Mesendoderm (in vitro differentiated cells): ENCODE measurements at regions not wholly inside any gene's neighbourhood (a gene's known extent, or its start where the extent isn't known, plus 50 kb on each side); places are given as distances from the start of the nearest gene placed in this dataset.

Experiments
- DNase-seq: peaks from one replicate; pipeline ENCODE4 v3.0.0; 2013
- H2AK5ac ChIP-seq: 2 replicates; pipeline ENCODE4 v1.6.1; 2013; ENCODE audit warnings: low read length, inconsistent platforms
- H2BK120ac ChIP-seq: 2 replicates; pipeline ENCODE4 v1.6.1; 2013; ENCODE audit warnings: low read depth, mild to moderate bottlenecking, low read length, moderate library complexity, mixed read lengths
- H2BK15ac ChIP-seq: replicated peaks from 2 replicates; pipeline ENCODE4 v1.6.1; 2013; ENCODE audit warnings: low read depth, mild to moderate bottlenecking, moderate library complexity
- H2BK5ac ChIP-seq: 2 replicates; pipeline ENCODE4 v1.6.1; 2013; ENCODE audit warnings: low read length, inconsistent platforms
- H3K18ac ChIP-seq: 2 replicates; pipeline ENCODE4 v1.6.1; 2013; ENCODE audit warnings: mild to moderate bottlenecking, low read length, mixed read lengths
- H3K23ac ChIP-seq: one replicate; pipeline ENCODE4 v1.6.1; 2013; ENCODE audit warnings: low read length
- H3K27ac ChIP-seq: 2 replicates; pipeline ENCODE4 v1.5.1; 2013; ENCODE audit warnings: low read depth, mild to moderate bottlenecking, inconsistent platforms, low read length, moderate library complexity
- H3K27me3 ChIP-seq: 2 replicates; pipeline ENCODE4 v1.6.1; 2013; ENCODE audit warnings: low read length, control low read depth, mild to moderate bottlenecking, inconsistent platforms; ENCODE audit not compliant: insufficient read depth, poor library complexity
- H3K36me3 ChIP-seq: 2 replicates; pipeline ENCODE4 v1.6.1; 2013; ENCODE audit warnings: low read length, inconsistent platforms; ENCODE audit not compliant: control insufficient read depth, insufficient read depth
- H3K4ac ChIP-seq: one replicate; pipeline ENCODE4 v1.6.1; 2013; ENCODE audit warnings: low read depth, mild to moderate bottlenecking, low read length, moderate library complexity
- H3K4me1 ChIP-seq: 2 replicates; pipeline ENCODE4 v1.6.1; 2013; ENCODE audit warnings: low read depth, low read length, inconsistent platforms; ENCODE audit not compliant: control insufficient read depth
- H3K4me2 ChIP-seq: 2 replicates; pipeline ENCODE4 v1.6.1; 2013; ENCODE audit warnings: low read length
- H3K4me3 ChIP-seq: 2 replicates; pipeline ENCODE4 v1.5.1; 2013; ENCODE audit warnings: mild to moderate bottlenecking, low read length
- H3K56ac ChIP-seq: one replicate; pipeline ENCODE4 v1.6.1; 2013; ENCODE audit warnings: low read length
- H3K79me1 ChIP-seq: 2 replicates; pipeline ENCODE4 v1.6.1; 2013; ENCODE audit warnings: low read length, inconsistent platforms
- H3K79me2 ChIP-seq: 2 replicates; pipeline ENCODE4 v1.6.1; 2013; ENCODE audit warnings: mild to moderate bottlenecking, low read length; ENCODE audit not compliant: control insufficient read depth, insufficient read depth
- H3K9ac ChIP-seq: 2 replicates; pipeline ENCODE4 v1.6.1; 2013; ENCODE audit warnings: low read length, inconsistent platforms
- H4K5ac ChIP-seq: one replicate; pipeline ENCODE4 v1.6.1; 2013; ENCODE audit warnings: low read length
- H4K8ac ChIP-seq: one replicate; pipeline ENCODE4 v1.6.1; 2013; ENCODE audit warnings: low read depth, mild to moderate bottlenecking, control low read depth, low read length, moderate library complexity
- WGBS: extraction: QIAGEN DNeasy Blood & Tissue Kit; methylation state at CpG from one replicate; pipeline ENCODE4 v1.1.7; 2013; ENCODE audit warnings: low lambda C conversion rate, missing lambda C conversion rate; ENCODE audit not compliant: insufficient coverage; ENCODE audit errors: extremely low coverage; 5-methylcytosine and 5-hydroxymethylcytosine counted together

DNA sequence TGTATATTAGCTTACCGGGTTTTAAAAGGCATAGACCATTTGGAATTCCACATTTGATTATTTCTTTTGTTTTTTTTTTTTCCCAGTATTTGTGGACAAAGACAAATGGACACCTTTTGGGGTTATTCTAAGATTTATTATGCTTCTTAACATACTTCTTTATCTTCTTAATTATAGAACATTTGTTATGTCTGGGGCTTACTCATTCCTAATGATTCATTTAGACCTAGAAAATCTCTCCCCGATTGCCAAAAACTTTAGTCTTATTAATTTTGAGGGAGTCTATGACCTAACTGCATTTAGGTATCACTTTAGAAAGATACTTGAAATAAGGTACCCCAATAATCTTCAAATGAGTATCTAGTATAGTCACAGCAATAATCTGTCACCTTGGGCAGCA, 170.7 kb upstream of the PREP start:
- Histone ChIP-seq H3K56ac (no peak overlapping the region), H3K4me1 (no peaks in the 10 kb centered on the region), H2BK120ac (no peak overlapping the region), H3K79me2 (no peaks in the 10 kb centered on the region), H3K4me3 (no peak overlapping the region), H2AK5ac (no peak overlapping the region), H3K36me3 (no peaks in the 10 kb centered on the region), H4K8ac (no peak overlapping the region), H3K4me2 (no peak overlapping the region), H3K27ac (no peak overlapping the region), H3K18ac (no peak overlapping the region), H2BK15ac (no peak overlapping the region), H3K4ac (no peak overlapping the region), H3K79me1 (no peaks in the 10 kb centered on the region), H2BK5ac (no peak overlapping the region), H4K5ac (no peak overlapping the region), H3K9ac (no peak overlapping the region), H3K27me3 (no peaks in the 10 kb centered on the region), H3K23ac (no peak overlapping the region)
- no CpG with 5 or more reads among the region's 2 CpGs for WGBS
- DNase-seq, result no peak

DNA sequence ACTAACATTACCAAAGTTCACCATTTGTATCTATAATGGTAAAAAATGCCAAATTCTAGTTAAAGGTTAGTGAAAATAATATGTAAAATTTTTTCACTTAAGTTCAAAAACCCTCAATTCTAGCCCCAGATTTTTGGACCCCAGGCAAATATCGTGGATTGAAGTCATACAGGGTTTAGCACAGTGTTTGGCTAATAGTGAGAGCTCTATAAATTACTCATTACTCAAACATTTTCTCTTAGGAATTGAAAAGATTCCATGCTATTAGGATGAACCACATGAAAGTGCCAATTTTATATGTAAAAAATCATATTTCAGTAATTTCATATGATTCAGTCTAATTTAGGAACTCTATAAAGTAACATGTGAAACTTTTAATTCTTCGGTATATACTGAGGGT, 170.3 kb upstream of the PREP start:
- Histone ChIP-seq H3K4me1 (no peaks in the 10 kb centered on the region), H4K5ac (no peak overlapping the region), H3K27me3 (no peaks in the 10 kb centered on the region), H4K8ac (no peak overlapping the region), H3K56ac (no peak overlapping the region), H3K79me2 (no peaks in the 10 kb centered on the region), H3K18ac (no peak overlapping the region), H3K9ac (no peak overlapping the region), H2BK15ac (no peak overlapping the region), H3K27ac (no peak overlapping the region), H3K79me1 (no peaks in the 10 kb centered on the region), H3K4me2 (no peak overlapping the region), H3K23ac (no peak overlapping the region), H3K4me3 (no peak overlapping the region), H3K4ac (no peak overlapping the region), H3K36me3 (no peaks in the 10 kb centered on the region), H2BK5ac (no peak overlapping the region), H2AK5ac (no peak overlapping the region), H2BK120ac (no peak overlapping the region)
- DNase-seq, result no peak
- WGBS, result no CpG with 5 or more reads among the region's 2 CpGs

- no peak overlapping the region for H2AK5ac ChIP-seq
- no peak for DNase-seq
Observed at GRCh38 chr6:105570416-105570815, 167.5 kb upstream of the PREP start.

GRCh38 chr6:105569706-105570105, 166.8 kb upstream of the PREP start:
- Histone ChIP-seq H3K9ac (no peak overlapping the region), H3K36me3 (no peaks in the 10 kb centered on the region), H2BK120ac (no peak overlapping the region), H2AK5ac (no peak overlapping the region), H3K79me1 (no peaks in the 10 kb centered on the region), H3K27ac (no peak overlapping the region), H3K4me2 (no peak overlapping the region), H4K5ac (no peak overlapping the region), H3K23ac (no peak overlapping the region), H3K56ac (no peak overlapping the region), H3K79me2 (no peaks in the 10 kb centered on the region), H4K8ac (no peak overlapping the region), H3K4me1 (no peaks in the 10 kb centered on the region), H2BK5ac (no peak overlapping the region), H2BK15ac (no peak overlapping the region), H3K4me3 (no peak overlapping the region), H3K18ac (no peak overlapping the region), H3K27me3 (no peaks in the 10 kb centered on the region), H3K4ac (no peak overlapping the region)
- DNase-seq, result peak; percentile 14
- WGBS, result no CpG with 5 or more reads among the region's 2 CpGs

More at GRCh38 chr6:105570416-105570815, 167.5 kb upstream of the PREP start:
- Histone ChIP-seq H3K36me3 (no peaks in the 10 kb centered on the region), H3K27ac (no peak overlapping the region), H2BK120ac (no peak overlapping the region), H3K4me3 (no peak overlapping the region), H4K5ac (no peak overlapping the region), H3K23ac (no peak overlapping the region), H3K56ac (no peak overlapping the region), H3K79me2 (no peaks in the 10 kb centered on the region), H3K4ac (no peak overlapping the region), H3K4me1 (no peaks in the 10 kb centered on the region), H3K27me3 (no peaks in the 10 kb centered on the region), H3K4me2 (no peak overlapping the region), H3K18ac (no peak overlapping the region), H3K79me1 (no peaks in the 10 kb centered on the region), H3K9ac (no peak overlapping the region), H2BK15ac (no peak overlapping the region), H2BK5ac (no peak overlapping the region), H4K8ac (no peak overlapping the region)
- no CpG with 5 or more reads among the region's 3 CpGs for WGBS

DNA sequence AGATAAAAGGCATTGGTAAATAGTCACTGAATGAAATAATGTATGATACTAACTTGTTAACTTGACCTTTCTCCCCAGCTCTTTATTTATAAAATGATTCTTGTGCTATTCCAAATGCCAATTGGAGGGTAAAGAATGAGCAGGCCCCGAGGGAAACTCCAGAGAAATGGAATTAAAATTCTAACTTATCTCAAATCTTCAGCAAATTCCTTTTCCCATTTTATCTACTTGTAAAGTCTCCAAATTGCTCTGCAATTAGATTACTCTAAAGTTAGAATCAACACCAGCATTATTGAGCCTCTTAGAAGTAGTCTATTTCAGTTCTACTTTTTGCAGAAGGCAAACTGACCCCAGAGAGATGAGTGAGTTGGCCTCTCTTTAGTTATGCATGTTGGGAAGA, 165.9 kb upstream of the PREP start:
- Histone ChIP-seq H3K4me1 (no peaks in the 10 kb centered on the region), H3K36me3 (no peaks in the 10 kb centered on the region), H3K27ac (no peak overlapping the region), H2AK5ac (no peak overlapping the region), H3K4me3 (no peak overlapping the region), H3K27me3 (no peaks in the 10 kb centered on the region), H2BK15ac (no peak overlapping the region), H3K79me1 (no peaks in the 10 kb centered on the region), H3K23ac (no peak overlapping the region), H4K8ac (no peak overlapping the region), H3K79me2 (no peaks in the 10 kb centered on the region), H4K5ac (no peak overlapping the region), H3K4ac (no peak overlapping the region), H2BK120ac (no peak overlapping the region), H3K56ac (no peak overlapping the region), H3K4me2 (no peak overlapping the region), H2BK5ac (no peak overlapping the region), H3K18ac (no peak overlapping the region), H3K9ac (no peak overlapping the region)
- WGBS, result no CpG with 5 or more reads among the region's 1 CpG
- no peak for DNase-seq

DNA sequence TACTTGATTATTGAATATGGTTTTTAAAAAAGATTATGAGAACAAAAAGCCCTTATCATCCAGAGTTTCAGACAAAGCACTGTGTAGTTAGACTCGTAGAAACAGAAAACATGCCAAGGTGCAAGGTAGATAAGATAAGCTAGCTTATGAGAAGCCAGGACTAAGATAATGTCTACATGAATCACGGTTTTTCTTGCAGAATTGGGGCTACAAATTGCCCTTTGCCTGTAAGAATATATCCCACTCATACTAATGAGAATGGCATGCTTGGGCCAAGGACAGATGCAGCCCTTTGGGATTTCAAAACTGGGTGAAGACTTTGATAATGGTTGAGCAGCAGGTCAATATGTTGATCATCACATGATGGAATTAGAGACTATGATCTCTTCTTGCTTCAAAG, 165.3 kb upstream of the PREP start:
- H3K56ac ChIP-seq, result no peak overlapping the region
- H3K4me2 ChIP-seq, result no peak overlapping the region
- no peak overlapping the region for H3K9ac ChIP-seq
- H4K8ac ChIP-seq, result no peak overlapping the region
- no peak overlapping the region for H4K5ac ChIP-seq
- H2BK15ac ChIP-seq, result no peak overlapping the region
- H3K4me3 ChIP-seq, result no peak overlapping the region
- no peaks in the 10 kb centered on the region for H3K79me2 ChIP-seq
- no peaks in the 10 kb centered on the region for H3K4me1 ChIP-seq
- no peaks in the 10 kb centered on the region for H3K27me3 ChIP-seq
- H3K23ac ChIP-seq, result no peak overlapping the region
- H2AK5ac ChIP-seq, result no peak overlapping the region
- no peak overlapping the region for H2BK5ac ChIP-seq
- no peak overlapping the region for H3K4ac ChIP-seq
- H3K79me1 ChIP-seq, result no peaks in the 10 kb centered on the region
- H2BK120ac ChIP-seq, result no peak overlapping the region
- H3K36me3 ChIP-seq, result no peaks in the 10 kb centered on the region
- no peak overlapping the region for H3K27ac ChIP-seq
- no peak for DNase-seq
- WGBS, result no CpG with 5 or more reads among the region's 2 CpGs
- no peak overlapping the region for H3K18ac ChIP-seq
